HCT116 (cell line): ENCODE measurements at regions not wholly inside any gene's neighbourhood (a gene's known extent, or its start where the extent isn't known, plus 50 kb on each side); places are given as distances from the start of the nearest gene placed in this dataset.

ENCODE experiments used
- EZH2 ChIP-seq: fragments of 200-600 bp; sonication (generic); IDR thresholded peaks from 2 replicates; pipeline ENCODE4 v1.6.1; 2017; ENCODE audit warnings: antibody characterized with exemption, mixed run types
- POLR2A ChIP-seq: IDR thresholded peaks from 2 replicates; pipeline ENCODE4 v1.7.0; 2011; ENCODE audit warnings: borderline replicate concordance; ENCODE audit not compliant: insufficient read depth, insufficient read length; ENCODE audit errors: extremely low read depth
- RAD21 ChIP-seq: IDR thresholded peaks from 2 replicates; pipeline ENCODE4 v1.6.1; 2012; ENCODE audit warnings: low read depth, mild to moderate bottlenecking
- SP1 ChIP-seq: IDR thresholded peaks from 2 replicates; pipeline ENCODE4 v1.6.1; 2012; ENCODE audit warnings: low read depth
- ZBTB33 ChIP-seq: IDR thresholded peaks from 2 replicates; pipeline ENCODE4 v1.6.1; 2011; ENCODE audit warnings: mild to moderate bottlenecking, low read length, moderate library complexity; ENCODE audit not compliant: insufficient replicate concordance; ENCODE audit errors: extremely low read depth
- TF ChIP-seq, protein P1 (sequence below), 3 experiments: fragments of 200-600 bp in 1 of 3; sonication (generic) in 1 of 3; IDR thresholded peaks in 2 of 3; conservative IDR thresholded peaks in 1 of 3; 2 replicates each; pipeline ENCODE4 v1.5.1; 2012 to 2017; ENCODE audit warnings: low read depth in 2 of 3, low read length in 2 of 3, antibody characterized with exemption in 1 of 3, borderline replicate concordance in 1 of 3, control low read depth in 1 of 3, mild to moderate bottlenecking in 1 of 3, mixed read lengths in 1 of 3, mixed run types in 1 of 3, moderate library complexity in 1 of 3; ENCODE audit not compliant: insufficient read depth in 1 of 3

- no peak for TF ChIP-seq RAD21
- TF ChIP-seq SP1: no peak
- TF ChIP-seq EZH2: no peak
- TF ChIP-seq, protein P1, sequence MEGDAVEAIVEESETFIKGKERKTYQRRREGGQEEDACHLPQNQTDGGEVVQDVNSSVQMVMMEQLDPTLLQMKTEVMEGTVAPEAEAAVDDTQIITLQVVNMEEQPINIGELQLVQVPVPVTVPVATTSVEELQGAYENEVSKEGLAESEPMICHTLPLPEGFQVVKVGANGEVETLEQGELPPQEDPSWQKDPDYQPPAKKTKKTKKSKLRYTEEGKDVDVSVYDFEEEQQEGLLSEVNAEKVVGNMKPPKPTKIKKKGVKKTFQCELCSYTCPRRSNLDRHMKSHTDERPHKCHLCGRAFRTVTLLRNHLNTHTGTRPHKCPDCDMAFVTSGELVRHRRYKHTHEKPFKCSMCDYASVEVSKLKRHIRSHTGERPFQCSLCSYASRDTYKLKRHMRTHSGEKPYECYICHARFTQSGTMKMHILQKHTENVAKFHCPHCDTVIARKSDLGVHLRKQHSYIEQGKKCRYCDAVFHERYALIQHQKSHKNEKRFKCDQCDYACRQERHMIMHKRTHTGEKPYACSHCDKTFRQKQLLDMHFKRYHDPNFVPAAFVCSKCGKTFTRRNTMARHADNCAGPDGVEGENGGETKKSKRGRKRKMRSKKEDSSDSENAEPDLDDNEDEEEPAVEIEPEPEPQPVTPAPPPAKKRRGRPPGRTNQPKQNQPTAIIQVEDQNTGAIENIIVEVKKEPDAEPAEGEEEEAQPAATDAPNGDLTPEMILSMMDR (IDR thresholded peaks at IDR 0.05 in 2 of 3, conservative IDR thresholded peaks at IDR 0.05 in 1 of 3; ENCODE audit: borderline replicate concordance in 1 of 3, insufficient read depth in 1 of 3, low read depth in 2 of 3, low read length in 2 of 3): no peak
- TF ChIP-seq ZBTB33: no peak
- TF ChIP-seq POLR2A: no peak
These were observed 1450.2 kb downstream of the BRINP3 start for GRCh38 chr1:189027512-189027911.
